Stimulated activated CD4-positive, alpha-beta T cell treated with anti-CD3 and anti-CD28 coated beads, TNF-alpha, amount 100 ng/mL, for 4 hours (primary cell): ENCODE measurements at regions not wholly inside any gene's neighbourhood (a gene's known extent, or its start where the extent isn't known, plus 50 kb on each side); places are given as distances from the start of the nearest gene placed in this dataset.

ENCODE experiments used
- DNase-seq, 3 experiments: peaks; one replicate each; pipeline ENCODE4 v3.0.0-alpha.2; 2020; ENCODE audit warnings: low read depth in 3 of 3

DNA sequence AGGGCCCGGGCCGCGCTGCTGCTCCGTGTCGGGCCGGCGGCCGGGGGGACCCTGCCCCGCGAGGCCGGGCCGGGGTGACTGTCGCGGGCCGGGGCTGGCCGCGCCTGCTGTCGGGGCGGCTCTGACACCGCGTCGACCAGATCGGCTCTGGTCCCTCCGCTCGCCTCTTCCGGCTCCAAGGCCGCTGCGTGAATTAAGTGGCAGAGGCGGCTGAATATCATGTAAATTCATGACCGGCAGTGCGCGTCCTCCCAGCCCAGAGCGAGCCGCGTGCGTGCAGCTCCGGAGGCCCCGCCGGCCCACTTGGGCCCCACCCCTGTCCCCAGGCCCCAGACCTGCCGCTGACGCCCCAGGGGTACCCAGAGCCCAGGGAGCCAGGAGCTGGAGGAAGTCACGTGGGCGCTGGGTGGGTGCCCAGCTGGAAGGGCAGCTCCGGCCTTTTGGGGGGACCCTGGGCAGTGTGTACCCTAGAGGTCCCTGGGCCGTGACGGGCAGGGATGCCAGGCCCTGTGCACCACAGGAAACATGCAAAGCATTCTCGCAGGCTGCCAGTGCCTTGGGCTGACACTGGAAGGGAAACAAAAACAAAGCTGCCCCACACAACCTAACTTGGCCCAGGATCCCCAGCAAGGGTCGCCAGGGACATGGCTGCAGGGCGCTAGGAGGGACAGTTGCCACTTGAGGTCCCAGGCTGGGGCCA, 584.0 kb upstream of the MKI67 start:
- no peak for DNase-seq

DNA sequence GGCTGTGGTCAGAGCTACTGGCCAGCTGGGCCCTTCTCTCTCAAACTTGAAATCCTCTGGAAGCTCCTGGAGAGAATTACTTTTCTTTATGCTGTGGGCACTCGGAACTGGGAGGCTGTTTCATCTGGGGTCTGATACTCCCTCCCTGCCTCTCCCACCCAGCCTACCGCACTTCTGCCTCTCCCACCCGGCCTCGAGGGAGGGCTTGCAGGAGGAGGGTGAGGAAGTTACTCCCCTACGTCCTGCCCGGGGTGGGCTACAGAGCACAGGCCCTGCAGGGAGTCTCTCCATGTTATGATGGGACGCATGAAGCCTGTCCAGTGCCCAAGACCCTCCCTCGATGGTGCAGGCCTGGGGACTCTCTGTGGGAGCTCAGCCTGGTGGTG, 584.6 kb upstream of the MKI67 start:
- DNase-seq, result no peak

DNA sequence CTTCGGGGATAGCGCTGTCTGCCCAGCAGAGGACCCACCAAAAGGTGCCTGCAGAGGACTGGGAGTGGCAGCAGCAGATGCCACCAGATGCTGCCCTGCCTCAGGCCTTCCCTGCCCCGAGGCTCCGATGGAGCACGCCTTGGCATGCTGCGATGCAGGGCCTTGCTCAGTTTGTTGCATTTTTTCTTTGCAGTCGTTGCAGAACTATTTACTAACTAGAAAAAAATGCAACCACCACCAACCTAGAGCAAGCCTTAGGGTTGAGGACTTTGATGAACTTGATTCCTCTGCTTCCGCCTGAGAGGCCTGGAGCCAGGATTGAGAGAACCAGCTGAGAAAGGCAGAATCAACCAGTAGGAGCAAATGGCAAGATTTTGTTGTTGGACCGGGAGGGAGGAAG, 585.6 kb upstream of the MKI67 start:
- no peak for DNase-seq

DNA sequence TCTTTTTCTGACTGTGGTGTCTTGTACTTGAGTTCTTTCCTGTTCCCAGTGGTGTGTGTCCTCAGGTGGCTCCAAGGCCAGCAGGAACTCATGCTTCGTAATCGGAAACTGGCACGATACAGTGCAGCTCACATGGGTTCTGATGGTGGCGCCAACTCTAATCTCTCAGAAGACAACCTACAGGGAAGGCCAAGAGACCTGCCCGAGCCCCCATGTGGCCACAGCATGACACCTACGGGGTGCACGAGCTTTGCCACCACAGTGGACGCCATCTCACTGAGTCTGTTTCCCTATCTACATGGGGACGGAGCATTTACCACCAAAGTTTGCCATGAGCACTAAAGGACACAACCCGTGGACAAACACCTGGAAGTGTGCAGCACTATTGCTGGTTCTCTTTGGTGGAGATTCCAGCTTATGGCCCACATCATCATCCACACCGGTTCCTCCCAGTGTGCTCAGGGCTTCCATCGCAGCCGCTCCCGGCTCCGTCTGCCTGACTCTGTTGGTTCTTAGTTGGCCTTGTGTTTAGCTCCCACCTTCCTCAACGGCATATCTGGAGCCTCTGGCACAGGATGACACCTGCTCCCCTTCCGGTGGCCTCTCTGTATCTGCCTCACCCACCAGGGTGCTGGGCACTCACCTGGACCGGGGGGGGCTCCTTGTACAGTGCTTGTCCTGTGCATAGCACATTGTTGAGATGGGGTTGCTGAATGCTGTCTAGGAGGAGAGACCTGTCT, 586.6 kb upstream of the MKI67 start:
- no peak for DNase-seq

- no peak for DNase-seq
Observed at GRCh38 chr10:128713471-128713870, 587.2 kb upstream of the MKI67 start.

- no peak for DNase-seq
Observed at GRCh38 chr10:128713874-128714570, 587.8 kb upstream of the MKI67 start.

GRCh38 chr10:128714644-128715415, 588.6 kb upstream of the MKI67 start:
- no peak for DNase-seq

DNA sequence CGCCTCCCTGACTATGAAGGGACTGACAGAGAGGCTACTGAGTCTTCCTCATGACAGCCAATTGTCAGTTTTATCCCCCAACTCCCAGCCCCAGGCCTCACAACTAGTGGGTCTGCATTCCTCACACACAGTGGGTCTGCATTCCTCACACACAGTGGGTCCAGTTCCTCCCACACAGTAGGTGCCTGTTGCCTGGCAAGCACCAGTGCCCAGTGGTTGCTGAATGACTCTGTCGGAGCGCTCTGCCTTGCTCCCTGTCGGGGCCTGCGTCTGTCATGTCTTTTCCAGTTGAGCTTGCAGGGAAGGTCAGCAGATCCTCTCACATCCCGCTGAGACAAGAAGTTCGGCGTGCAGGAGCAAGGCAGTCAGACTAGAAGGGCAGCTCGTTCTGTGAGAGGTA, 590.0 kb upstream of the MKI67 start:
- DNase-seq, result no peak

- DNase-seq, result no peak
Observed at GRCh38 chr10:128721963-128722445, 595.8 kb upstream of the MKI67 start.

- DNase-seq, result no peak
Observed at GRCh38 chr10:128722947-128723346, 596.7 kb upstream of the MKI67 start.

GRCh38 chr10:128723631-128724205, 597.5 kb upstream of the MKI67 start:
- DNase-seq, result no peak

DNA sequence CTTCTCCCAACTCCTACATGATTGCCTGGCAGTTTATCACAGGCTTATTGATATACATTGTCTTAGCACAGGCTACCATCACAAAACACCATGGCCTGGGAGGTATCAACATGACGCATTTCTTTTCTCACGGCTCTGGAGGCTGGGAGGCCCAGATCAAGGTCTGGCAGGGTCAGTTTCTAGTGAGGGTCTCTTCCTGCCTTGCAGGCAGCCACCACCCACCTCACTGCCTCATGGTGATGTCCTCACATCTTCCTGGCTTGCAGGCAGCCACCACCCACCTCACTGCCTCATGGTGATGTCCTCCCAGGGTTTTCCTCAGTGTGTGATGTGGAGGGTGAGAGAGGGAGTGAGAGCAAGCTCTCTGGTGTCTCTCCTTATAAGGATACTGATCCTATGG, 599.3 kb upstream of the MKI67 start:
- DNase-seq, result no peak

GRCh38 chr10:128727114-128727513, 600.9 kb upstream of the MKI67 start:
- DNase-seq, result no peak

DNA sequence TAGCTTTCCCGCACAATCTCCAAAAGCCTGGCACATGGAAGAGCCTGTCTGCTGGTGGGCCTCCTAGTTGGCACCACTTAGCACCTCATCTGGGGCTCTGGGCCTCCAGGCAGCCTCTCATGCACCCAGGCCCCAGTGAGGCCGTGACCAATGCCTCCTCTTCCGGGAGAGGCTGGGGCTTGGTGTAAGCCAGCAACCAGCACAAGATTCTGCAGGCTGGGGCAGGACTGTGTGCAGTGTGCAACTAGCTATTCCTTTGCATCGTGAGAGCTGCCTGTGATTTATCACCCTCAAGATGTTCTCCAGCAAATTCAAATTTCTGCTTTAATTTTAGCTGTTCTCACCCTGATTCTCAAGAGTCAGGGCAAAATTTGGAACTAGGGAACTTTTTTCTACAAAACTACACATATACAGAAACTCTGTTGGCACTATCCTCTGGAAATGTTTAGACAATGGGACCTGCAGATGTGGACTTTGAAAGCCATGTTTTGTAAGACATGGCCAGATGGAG, 603.7 kb upstream of the MKI67 start:
- no peak for DNase-seq

GRCh38 chr10:128730922-128731321, 604.7 kb upstream of the MKI67 start:
- DNase-seq, result no peak

DNA sequence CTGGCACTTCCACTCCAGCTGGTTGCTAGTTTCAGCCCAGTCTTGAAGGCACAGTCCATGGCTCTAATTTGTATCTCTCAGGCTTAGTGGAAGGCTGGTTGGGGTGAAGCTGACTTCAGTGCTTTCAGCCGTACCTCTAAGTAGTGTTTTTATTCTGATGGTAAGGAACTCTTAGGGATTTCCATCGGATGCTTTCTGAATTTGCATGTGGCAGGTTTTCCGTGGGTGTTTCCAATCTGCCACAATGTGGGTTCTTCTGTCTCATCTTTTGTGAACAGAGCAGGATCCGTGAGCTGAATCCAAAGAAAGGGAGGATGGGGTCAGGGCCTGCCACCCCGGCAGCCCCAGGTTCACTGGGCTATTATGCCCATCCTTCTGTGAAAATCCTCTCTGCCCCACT, 607.9 kb upstream of the MKI67 start:
- DNase-seq, result no peak

- no peak for DNase-seq
Observed at GRCh38 chr10:128734734-128735133, 608.5 kb upstream of the MKI67 start.

GRCh38 chr10:128735996-128736395, 609.8 kb upstream of the MKI67 start:
- no peak for DNase-seq

DNA sequence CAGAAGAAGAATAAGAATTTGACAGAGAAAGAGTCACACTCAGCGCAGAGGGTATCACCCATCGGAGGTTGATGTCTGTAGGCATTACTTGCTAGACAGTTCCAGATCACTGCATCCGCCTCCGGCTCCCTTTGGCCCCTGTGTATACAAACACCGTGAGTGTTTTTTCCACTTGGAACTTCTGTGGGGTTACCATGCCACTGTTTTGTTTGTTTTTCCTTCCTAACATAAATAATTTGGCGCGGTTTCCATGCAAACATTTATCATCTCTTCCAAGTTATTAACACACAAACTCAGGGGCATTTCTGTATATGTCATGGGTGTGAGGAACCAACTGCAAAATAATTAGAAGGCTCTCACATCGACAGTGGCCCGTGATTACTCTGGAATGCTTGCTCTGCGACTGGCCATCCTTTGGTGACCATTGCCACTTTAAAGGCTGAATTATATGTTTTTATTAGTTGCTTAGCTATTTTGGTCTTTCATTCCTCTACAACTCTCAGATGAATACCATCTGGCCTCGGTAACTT, 612.2 kb upstream of the MKI67 start:
- DNase-seq, result no peak

DNA sequence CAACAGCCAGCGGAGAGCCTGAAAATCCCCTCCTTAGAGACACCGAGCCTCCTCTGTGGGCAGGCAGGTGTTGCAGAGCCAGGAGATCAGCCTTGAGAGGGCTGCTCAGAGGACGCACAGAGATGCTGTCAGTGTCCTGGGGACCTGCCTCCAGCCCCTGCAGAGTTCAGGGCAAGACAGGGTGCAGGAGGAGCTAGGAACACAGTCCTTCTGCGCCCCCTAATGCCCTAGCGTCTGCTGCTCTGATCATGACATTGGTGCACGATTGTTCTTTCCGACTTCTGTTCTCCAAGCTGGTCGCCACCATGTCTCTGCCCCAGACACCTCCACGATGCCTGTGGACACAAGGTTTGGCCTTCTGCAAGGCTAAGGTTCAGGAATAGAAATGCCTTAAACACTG, 613.7 kb upstream of the MKI67 start:
- no peak for DNase-seq

DNA sequence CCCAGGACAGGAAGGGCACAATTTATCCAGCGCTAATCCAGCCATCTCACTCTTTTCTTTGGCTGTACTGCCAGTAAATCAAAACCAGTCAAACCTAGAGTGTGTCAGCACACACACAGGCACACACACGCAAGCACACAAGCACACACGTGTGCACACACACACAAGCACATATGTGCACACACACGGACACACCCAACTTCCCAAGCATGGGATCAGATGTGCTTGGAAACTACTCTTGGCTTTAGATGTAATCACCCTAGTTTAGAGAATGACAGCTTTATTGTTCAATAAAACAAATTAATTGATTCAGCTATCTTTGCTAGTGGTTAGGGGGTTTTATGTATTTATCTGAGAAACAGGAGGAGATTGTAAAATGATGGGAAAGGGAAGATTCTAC, 615.0 kb upstream of the MKI67 start:
- no peak for DNase-seq
